ENCODE measurements at regions not wholly inside any gene's neighbourhood (a gene's known extent, or its start where the extent isn't known, plus 50 kb on each side); places are given as distances from the start of the nearest gene placed in this dataset.
"Not testable (repeated sequence)": the region's sequence is repeated elsewhere in the genome, so short reads cannot be mapped to it uniquely, and the experiment has no call there.

- no peak for DNase-seq (ENCODE audit: low spot score)
Measured at GRCh38 chr6:9195322-9195721, 760.0 kb upstream of the SLC35B3 start.

GRCh38 chr6:9192405-9192909, 757.1 kb upstream of the SLC35B3 start:
- DNase-seq (ENCODE audit: low spot score): no peak

GRCh38 chr6:9186148-9186547, 750.8 kb upstream of the SLC35B3 start:
- DNase-seq (ENCODE audit: low spot score): no peak

GRCh38 chr6:9178071-9178470, 742.7 kb upstream of the SLC35B3 start:
- no peak for DNase-seq (ENCODE audit: low spot score)

GRCh38 chr6:9173229-9173628, 737.9 kb upstream of the SLC35B3 start:
- DNase-seq (ENCODE audit: low spot score): no peak

- DNase-seq (ENCODE audit: low spot score): no peak
Measured at GRCh38 chr6:9172096-9172495, 736.8 kb upstream of the SLC35B3 start.

GRCh38 chr6:9168669-9169068, 733.3 kb upstream of the SLC35B3 start:
- no peak for DNase-seq (ENCODE audit: low spot score)

GRCh38 chr6:9161731-9162130, 726.4 kb upstream of the SLC35B3 start:
- DNase-seq (ENCODE audit: low spot score): no peak

GRCh38 chr6:9159051-9159450, 723.7 kb upstream of the SLC35B3 start:
- DNase-seq (ENCODE audit: low spot score): no peak

- no peak for DNase-seq (ENCODE audit: low spot score)
Measured at GRCh38 chr6:9155836-9156235, 720.5 kb upstream of the SLC35B3 start.

- DNase-seq (ENCODE audit: low spot score): no peak
Measured at GRCh38 chr6:9143140-9143539, 707.8 kb upstream of the SLC35B3 start.

GRCh38 chr6:9140951-9141460, 705.7 kb upstream of the SLC35B3 start:
- no peak for DNase-seq (ENCODE audit: low spot score)

- peak; percentile 44 for DNase-seq (ENCODE audit: low spot score)
Measured at GRCh38 chr6:9140172-9140571, 704.8 kb upstream of the SLC35B3 start.

GRCh38 chr6:9139746-9140145, 704.4 kb upstream of the SLC35B3 start:
- no peak for DNase-seq (ENCODE audit: low spot score)

GRCh38 chr6:9138936-9139335, 703.6 kb upstream of the SLC35B3 start:
- DNase-seq (ENCODE audit: low spot score): no peak

GRCh38 chr6:9136141-9136822, 700.9 kb upstream of the SLC35B3 start:
- DNase-seq (ENCODE audit: low spot score): no peak

GRCh38 chr6:9131616-9132015, 696.3 kb upstream of the SLC35B3 start:
- peak; percentile 59 for DNase-seq (ENCODE audit: low spot score)

- no peak for DNase-seq (ENCODE audit: low spot score)
Measured at GRCh38 chr6:9131201-9131600, 695.9 kb upstream of the SLC35B3 start.

- no peak for DNase-seq (ENCODE audit: low spot score)
Measured at GRCh38 chr6:9128970-9129369, 693.6 kb upstream of the SLC35B3 start.

GRCh38 chr6:9126878-9127560, 691.7 kb upstream of the SLC35B3 start:
- DNase-seq (ENCODE audit: low spot score): no peak

GRCh38 chr6:9126034-9126433, 690.7 kb upstream of the SLC35B3 start:
- not testable (repeated sequence) for DNase-seq (ENCODE audit: low spot score)

- no peak for DNase-seq (ENCODE audit: low spot score)
Measured at GRCh38 chr6:9121549-9121948, 686.2 kb upstream of the SLC35B3 start.

- DNase-seq (ENCODE audit: low spot score): no peak
Measured at GRCh38 chr6:9116026-9116425, 680.7 kb upstream of the SLC35B3 start.
